Astrocyte of the cerebellum (primary cell): ENCODE measurements at regions not wholly inside any gene's neighbourhood (a gene's known extent, or its start where the extent isn't known, plus 50 kb on each side); places are given as distances from the start of the nearest gene placed in this dataset.
"Not testable (repeated sequence)": the region's sequence is repeated elsewhere in the genome, so short reads cannot be mapped to it uniquely, and the experiment has no call there.

Experiments used
- DNase-seq: peaks from one replicate; pipeline ENCODE4 v3.0.0-alpha.2; 2011; ENCODE audit warnings: low read depth
- H3K4me3 ChIP-seq: 2 replicates; pipeline ENCODE4 v1.5.1; 2011; ENCODE audit warnings: mild to moderate bottlenecking, low read depth, low read length, moderate library complexity
- CTCF ChIP-seq: IDR thresholded peaks from 2 replicates; pipeline ENCODE4 v1.5.1; 2012; ENCODE audit warnings: low read length, low read depth, moderate library complexity, mild to moderate bottlenecking; ENCODE audit errors: missing control alignments
- in situ Hi-C: cut with HindIII; loops from 2 replicates; pipeline ENCODE4 v1.10.0; 2017; ENCODE audit warnings: low sequenced_read_pairs

GRCh38 chr9:22643541-22643940 is 196.9 kb downstream of the DMRTA1 start:
- H3K4me3 ChIP-seq: no peak overlapping the region
- no peak for DNase-seq
- no peak for TF ChIP-seq CTCF
- in situ Hi-C loops: no loop called here

- in situ Hi-C loops: no loop called here
- no peak overlapping the region for H3K4me3 ChIP-seq
- no peak for TF ChIP-seq CTCF
- DNase-seq: no peak
These were observed 199.3 kb downstream of the DMRTA1 start for GRCh38 chr9:22645893-22646292.

GRCh38 chr9:22649384-22649783 is 202.8 kb downstream of the DMRTA1 start:
- in situ Hi-C loops: no loop called here
- DNase-seq: no peak
- no peak overlapping the region for H3K4me3 ChIP-seq
- TF ChIP-seq CTCF: no peak

GRCh38 chr9:22650145-22650544 is 203.5 kb downstream of the DMRTA1 start:
- H3K4me3 ChIP-seq: no peak overlapping the region
- in situ Hi-C loops: no loop called here
- DNase-seq: no peak
- TF ChIP-seq CTCF: no peak

DNA sequence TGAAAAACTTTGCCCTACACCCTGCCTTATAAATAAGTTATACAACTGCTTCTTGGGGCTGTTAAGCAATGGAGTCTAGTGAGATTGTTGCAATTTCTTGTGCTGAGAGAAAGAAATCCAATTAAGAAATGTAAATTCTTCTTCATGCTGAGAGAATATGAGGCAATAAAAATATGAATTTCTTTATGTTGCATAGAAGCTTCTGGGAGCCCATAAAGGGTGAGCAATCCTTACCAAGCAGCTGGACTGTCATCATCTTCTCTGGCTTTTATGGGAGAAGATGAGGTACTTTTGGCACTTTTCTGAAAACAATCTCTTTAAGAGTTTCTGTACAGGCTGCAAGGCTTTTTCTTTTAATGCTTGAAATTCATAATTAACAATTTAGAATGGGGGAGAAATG is 204.3 kb downstream of the DMRTA1 start:
- H3K4me3 ChIP-seq: no peak overlapping the region
- no peak for DNase-seq
- TF ChIP-seq CTCF: no peak
- in situ Hi-C loops: no loop called here

DNA sequence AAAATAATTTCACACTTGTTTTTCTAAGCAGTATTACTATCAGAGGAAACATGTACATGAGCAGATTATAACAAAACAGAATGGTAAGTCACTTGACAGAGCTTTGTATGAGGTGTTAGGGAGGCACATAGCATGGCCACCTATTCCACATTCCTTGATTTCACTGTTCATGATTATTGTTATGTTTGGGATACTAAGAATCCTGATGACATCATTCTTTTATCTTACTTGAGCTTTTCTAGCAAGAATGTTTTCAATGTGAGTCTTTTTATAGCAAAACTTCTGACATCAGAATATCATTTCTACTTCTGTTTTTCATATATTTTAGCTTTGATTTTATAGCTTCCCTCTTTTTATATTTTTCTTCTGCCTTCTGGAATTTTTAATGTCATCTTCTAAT is 208.2 kb downstream of the DMRTA1 start:
- TF ChIP-seq CTCF: no peak
- in situ Hi-C loops: no loop called here
- DNase-seq: no peak
- H3K4me3 ChIP-seq: no peak overlapping the region

DNA sequence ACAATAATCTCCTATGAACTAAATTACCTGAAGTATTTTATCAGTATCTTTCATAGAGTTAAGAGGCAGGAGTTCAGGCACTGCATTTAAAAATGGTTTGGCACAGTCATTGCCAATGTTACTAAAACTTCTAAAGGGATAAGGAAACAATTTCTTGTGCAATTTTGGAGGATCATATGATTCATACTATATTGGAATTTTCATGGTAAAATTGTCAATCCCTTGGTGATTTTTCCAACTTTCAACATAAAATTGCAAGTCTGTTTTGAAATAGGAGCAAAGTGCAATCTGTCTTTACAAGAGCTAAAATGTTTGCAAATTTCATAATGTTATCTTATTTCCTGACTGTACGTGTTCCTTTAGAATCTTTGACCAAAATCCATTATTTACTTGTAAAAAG is 211.1 kb downstream of the DMRTA1 start:
- TF ChIP-seq CTCF: no peak
- no peak overlapping the region for H3K4me3 ChIP-seq
- in situ Hi-C loops: no loop called here
- no peak for DNase-seq

DNA sequence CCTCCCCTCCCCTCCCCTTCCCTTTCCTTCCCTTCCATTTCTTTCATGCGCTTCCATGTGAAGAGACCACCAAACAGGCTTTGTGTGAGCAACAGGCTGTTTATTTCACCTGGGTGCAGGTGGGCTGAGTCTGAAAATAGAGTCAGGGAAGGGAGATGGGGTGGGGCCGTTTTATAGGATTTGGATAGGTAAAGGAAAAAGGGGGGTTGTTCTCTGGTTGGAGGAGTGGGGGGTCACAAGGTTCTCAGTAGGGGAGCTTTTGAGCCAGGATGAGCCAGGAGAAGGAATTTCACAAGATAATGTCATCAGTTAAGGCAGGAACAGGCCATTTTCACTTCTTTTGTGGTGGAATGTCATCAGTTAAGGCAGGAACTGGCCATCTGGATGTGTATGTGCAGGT is 211.9 kb downstream of the DMRTA1 start:
- H3K4me3 ChIP-seq, DNase-seq, in situ Hi-C loops: not testable (repeated sequence)
